HEK293 (cell line): ENCODE measurements at regions not wholly inside any gene's neighbourhood (a gene's known extent, or its start where the extent isn't known, plus 50 kb on each side); places are given as distances from the start of the nearest gene placed in this dataset.
"Not testable (repeated sequence)": the region's sequence is repeated elsewhere in the genome, so short reads cannot be mapped to it uniquely, and the experiment has no call there.

Source experiments
- CTCF ChIA-PET: fragments of 350-600 bp; formaldehyde crosslinking; extraction: SDS; loops from one replicate; lab custom pipeline; 2021; ENCODE audit warnings: antibody characterized with exemption; lab: Yijun Ruan, JAX
- POLR2A ChIA-PET: fragments of 300-600 bp; formaldehyde crosslinking; extraction: SDS; loops from one replicate; lab custom pipeline; 2020; ENCODE audit warnings: antibody characterized with exemption, inconsistent platforms; lab: Yijun Ruan, JAX
- H3K27ac ChIP-seq: fragments of 200-500 bp; sonication (Bioruptor generic); 2 replicates; pipeline ENCODE4 v1.5.1; 2014; ENCODE audit warnings: low read depth, low read length, control low read depth, inconsistent platforms; ENCODE audit errors: extremely low read depth
- H3K36me3 ChIP-seq, 2 experiments: fragments of 200-500 bp in 1 of 2; sonication (Bioruptor generic) in 1 of 2; 1 replicate in 1 of 2; 2 replicates in 1 of 2; pipeline ENCODE4 v1.5.1; 2014 to 2017; ENCODE audit warnings: inconsistent platforms in 2 of 2, low read length in 2 of 2; ENCODE audit not compliant: control insufficient read depth in 2 of 2, insufficient read depth in 1 of 2
- H3K4me1 ChIP-seq: fragments of 200-500 bp; sonication (Bioruptor generic); 2 replicates; pipeline ENCODE4 v1.5.1; 2014; ENCODE audit warnings: mild to moderate bottlenecking, low read length, inconsistent platforms; ENCODE audit not compliant: control insufficient read depth, insufficient read depth
- H3K4me3 ChIP-seq: 2 replicates; pipeline ENCODE4 v1.5.1; 2011; ENCODE audit warnings: low read depth, mild to moderate bottlenecking, control low read depth, low read length, moderate library complexity
- H3K9me3 ChIP-seq: fragments of 200-500 bp; sonication (Bioruptor generic); 2 replicates; pipeline ENCODE4 v1.5.1; 2014; ENCODE audit warnings: low read depth, low read length, inconsistent platforms; ENCODE audit not compliant: control insufficient read depth, insufficient read depth

DNA sequence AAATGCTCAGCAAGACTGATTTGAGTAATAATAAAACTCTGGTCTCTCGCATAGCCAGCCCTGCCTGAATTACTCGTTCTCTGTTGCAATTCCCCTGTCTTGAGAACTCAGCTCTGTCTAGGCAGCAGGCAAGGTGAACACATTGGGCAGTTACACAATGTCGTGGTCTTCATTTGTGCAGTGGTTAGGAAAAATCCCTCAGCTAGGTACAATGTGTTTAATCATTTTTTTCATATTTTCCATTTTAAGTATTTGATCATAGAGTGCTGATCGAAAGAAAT is 508.7 kb downstream of the RPIA start:
- H3K36me3 ChIP-seq, H3K4me3 ChIP-seq, POLR2A ChIA-PET, H3K27ac ChIP-seq, CTCF ChIA-PET, H3K9me3 ChIP-seq, H3K4me1 ChIP-seq: not testable (repeated sequence)

DNA sequence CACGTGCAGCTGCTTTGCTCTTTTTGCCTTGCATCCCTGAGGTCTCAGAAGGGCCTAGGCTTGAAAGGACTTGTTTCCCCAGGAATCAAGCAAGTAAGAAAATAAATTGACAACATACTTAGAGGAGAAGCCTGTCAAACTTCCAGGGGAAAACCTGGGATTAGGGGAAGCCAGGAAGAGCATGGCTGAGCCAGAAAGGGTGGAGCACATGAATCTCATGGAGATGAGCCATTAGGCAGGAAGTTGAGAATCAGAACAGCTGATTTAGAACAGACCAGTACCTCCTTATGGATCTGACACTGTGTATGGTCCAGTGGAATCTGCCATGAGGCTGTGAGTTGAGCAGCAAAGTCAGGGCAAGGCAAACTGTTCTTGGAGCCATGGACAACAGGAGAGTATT is 511.0 kb downstream of the RPIA start:
- CTCF ChIA-PET, H3K9me3 ChIP-seq, H3K4me3 ChIP-seq, H3K4me1 ChIP-seq, H3K36me3 ChIP-seq, H3K27ac ChIP-seq, POLR2A ChIA-PET: not testable (repeated sequence)

- H3K27ac ChIP-seq, H3K9me3 ChIP-seq, H3K4me3 ChIP-seq, H3K36me3 ChIP-seq, POLR2A ChIA-PET, CTCF ChIA-PET, H3K4me1 ChIP-seq: not testable (repeated sequence)
These were observed 513.7 kb downstream of the RPIA start for GRCh38 chr2:89205153-89205552.

DNA sequence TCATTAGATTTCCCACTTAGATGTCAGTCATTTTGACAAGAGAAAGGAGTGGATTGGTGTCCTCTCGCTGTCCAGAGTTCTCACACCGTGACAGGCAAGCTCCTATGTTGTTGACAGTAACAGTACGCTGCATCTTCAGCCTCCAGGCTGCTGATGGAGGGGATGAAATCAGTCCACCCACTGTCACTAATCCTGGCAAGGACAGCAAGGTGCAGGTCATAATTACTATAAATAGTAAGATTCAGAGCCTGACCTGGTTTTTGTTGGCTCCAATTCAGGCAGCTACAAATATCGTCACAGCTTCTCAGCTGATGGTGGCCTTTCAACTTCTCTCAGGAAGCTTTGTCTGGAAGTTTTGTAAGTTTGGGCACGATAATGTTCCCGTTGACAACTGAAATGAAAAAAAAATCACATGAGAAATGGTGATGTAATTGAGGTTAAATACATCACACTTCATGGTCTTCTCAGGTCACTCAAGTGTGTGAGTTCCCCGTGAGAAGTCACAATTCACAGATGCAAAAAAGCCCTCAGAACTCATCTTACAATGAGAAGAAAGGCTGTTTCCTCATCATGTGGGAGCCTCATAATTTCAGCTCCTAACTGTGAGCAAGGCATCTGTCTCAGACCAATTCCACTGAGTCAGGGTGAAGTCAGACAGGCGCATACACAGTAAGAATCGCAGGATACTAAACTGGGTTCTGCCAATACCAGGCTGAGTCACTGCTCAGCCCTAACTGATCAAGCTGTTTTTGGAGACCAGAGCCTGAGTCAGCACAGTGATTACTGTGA is 516.9 kb downstream of the RPIA start:
- H3K4me3 ChIP-seq, POLR2A ChIA-PET, H3K9me3 ChIP-seq, H3K27ac ChIP-seq, CTCF ChIA-PET, H3K36me3 ChIP-seq, H3K4me1 ChIP-seq: not testable (repeated sequence)

GRCh38 chr2:89213151-89213550 is 521.7 kb downstream of the RPIA start:
- H3K9me3 ChIP-seq, POLR2A ChIA-PET, H3K4me1 ChIP-seq, H3K27ac ChIP-seq, CTCF ChIA-PET, H3K4me3 ChIP-seq, H3K36me3 ChIP-seq: not testable (repeated sequence)

DNA sequence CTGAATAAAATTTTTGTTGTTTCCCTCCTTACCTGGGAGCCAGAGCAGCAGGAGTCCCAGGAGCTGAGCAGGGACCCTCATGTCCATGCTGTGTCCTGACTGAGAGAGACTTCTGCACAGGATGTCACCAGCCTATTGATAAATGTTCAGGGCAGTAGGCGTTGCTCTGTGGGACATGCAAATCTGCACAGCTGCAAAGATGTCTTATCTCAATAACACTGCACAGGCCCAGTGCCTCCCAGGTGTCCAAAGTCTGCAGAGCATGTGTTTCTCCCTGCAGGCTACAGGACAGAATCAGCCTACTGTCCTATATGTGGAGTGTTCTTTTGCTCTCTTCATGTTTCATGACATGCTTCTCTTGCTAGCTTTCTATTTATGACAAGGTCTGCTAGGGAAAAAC is 522.3 kb downstream of the RPIA start:
- H3K36me3 ChIP-seq, H3K4me3 ChIP-seq, CTCF ChIA-PET, H3K4me1 ChIP-seq, H3K27ac ChIP-seq, POLR2A ChIA-PET, H3K9me3 ChIP-seq: not testable (repeated sequence)

GRCh38 chr2:89221474-89221873 is 530.0 kb downstream of the RPIA start:
- H3K36me3 ChIP-seq, H3K4me1 ChIP-seq, H3K9me3 ChIP-seq, H3K4me3 ChIP-seq, POLR2A ChIA-PET, H3K27ac ChIP-seq, CTCF ChIA-PET: not testable (repeated sequence)

DNA sequence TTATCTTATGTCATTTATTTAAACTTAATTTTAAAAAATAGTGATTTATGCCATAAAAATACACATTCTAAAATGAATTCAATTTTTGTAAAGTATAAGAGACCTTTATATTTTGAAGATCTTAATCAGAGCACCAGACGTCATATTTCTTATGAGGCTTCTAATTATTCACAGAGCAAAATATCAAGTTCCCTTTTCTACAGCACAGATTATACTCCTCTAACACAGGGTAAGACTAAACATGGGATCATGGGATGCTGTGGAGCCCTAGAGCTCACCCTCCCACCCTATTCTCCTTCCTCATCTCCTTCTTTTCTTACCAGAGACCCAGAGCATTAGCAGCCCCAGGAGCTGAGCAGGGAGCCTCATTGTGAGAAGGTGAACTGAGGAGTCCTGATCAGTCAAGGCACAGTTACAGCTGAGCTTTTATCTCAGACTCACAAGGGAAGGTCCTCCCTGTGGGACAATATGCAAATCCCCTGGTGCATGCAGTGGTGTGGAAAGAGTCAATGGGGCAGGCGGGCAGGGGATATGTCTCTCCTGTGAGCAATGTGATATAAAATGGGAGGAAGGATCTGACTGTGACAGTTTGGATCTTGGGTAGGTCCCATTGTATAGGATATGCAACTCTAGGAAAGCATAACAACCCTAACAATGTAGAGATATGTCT is 530.7 kb downstream of the RPIA start:
- H3K4me3 ChIP-seq, CTCF ChIA-PET, H3K27ac ChIP-seq, POLR2A ChIA-PET, H3K4me1 ChIP-seq, H3K36me3 ChIP-seq, H3K9me3 ChIP-seq: not testable (repeated sequence)

- H3K36me3 ChIP-seq, H3K4me1 ChIP-seq, H3K4me3 ChIP-seq, H3K27ac ChIP-seq, POLR2A ChIA-PET, H3K9me3 ChIP-seq, CTCF ChIA-PET: not testable (repeated sequence)
These were observed 533.3 kb downstream of the RPIA start for GRCh38 chr2:89224803-89225202.

DNA sequence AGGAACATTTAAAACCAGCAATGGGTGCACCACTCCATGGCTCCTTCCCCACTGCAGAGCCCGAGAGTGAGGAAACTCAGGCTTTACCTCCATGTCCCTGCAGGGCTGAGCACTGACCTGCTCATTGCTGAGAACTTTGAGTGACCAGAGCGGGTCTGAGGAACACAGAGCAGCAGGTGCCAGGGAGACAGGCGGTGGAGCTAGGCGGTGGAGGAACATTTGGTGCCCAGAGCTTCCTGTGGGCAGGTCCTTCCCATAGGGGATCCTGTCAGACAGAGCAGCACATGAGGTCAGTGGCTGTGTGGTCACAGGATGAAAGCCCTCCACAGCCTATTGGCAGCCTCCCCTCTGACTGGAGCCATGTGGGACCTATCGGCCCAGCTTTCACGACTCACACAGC is 538.5 kb downstream of the RPIA start:
- H3K9me3 ChIP-seq, H3K27ac ChIP-seq, H3K4me1 ChIP-seq, H3K4me3 ChIP-seq, H3K36me3 ChIP-seq, POLR2A ChIA-PET, CTCF ChIA-PET: not testable (repeated sequence)

DNA sequence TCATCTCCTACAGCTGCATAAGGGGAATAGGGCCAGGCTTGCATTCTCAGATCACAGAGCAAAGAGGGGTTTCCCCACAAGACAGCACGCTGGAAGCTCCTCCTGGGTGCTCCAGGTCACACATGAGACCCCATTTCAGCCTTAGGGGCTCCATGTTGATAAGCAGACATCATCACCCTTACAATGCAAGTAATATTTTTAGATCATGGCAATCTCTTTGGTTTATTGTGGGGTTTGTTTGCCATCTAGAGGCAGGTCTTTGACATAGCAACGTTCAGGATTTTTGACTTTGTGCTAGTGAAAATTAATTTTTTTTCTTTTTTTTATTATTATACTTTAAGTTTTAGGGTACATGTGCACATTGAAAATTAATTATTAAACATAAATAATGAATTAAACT is 539.8 kb downstream of the RPIA start:
- H3K27ac ChIP-seq, POLR2A ChIA-PET, CTCF ChIA-PET, H3K4me3 ChIP-seq, H3K36me3 ChIP-seq, H3K9me3 ChIP-seq, H3K4me1 ChIP-seq: not testable (repeated sequence)
